IMR-90 (cell line): ENCODE measurements at regions not wholly inside any gene's neighbourhood (a gene's known extent, or its start where the extent isn't known, plus 50 kb on each side); places are given as distances from the start of the nearest gene placed in this dataset.

Experiments
- POLR2A ChIP-seq: IDR thresholded peaks from 2 replicates; pipeline ENCODE4 v1.6.1; 2012; ENCODE audit warnings: mild to moderate bottlenecking, low read depth, low read length
- SMC3 ChIP-seq: fragments of 150-350 bp; IDR thresholded peaks from 2 replicates; pipeline ENCODE4 v1.6.1; 2016; ENCODE audit warnings: low read depth, mild to moderate bottlenecking, antibody characterized with exemption, low read length, moderate library complexity
- TF ChIP-seq, protein P1 (sequence below): conservative IDR thresholded peaks from 2 replicates; pipeline ENCODE4 v1.5.1; 2012; ENCODE audit warnings: mild to moderate bottlenecking, low read depth, low read length, improper control_type of control experiment
- TF ChIP-seq, protein P2 (sequence below): fragments of 150-350 bp; IDR thresholded peaks from 2 replicates; pipeline ENCODE4 v1.6.1; 2016; ENCODE audit warnings: low read depth, mild to moderate bottlenecking, low read length, moderate library complexity, borderline replicate concordance
- TF ChIP-seq, protein P3 (sequence below): fragments of 150-350 bp; IDR thresholded peaks from 2 replicates; pipeline ENCODE4 v1.6.1; 2017; ENCODE audit warnings: mild to moderate bottlenecking, antibody characterized with exemption, low read length, low read depth

DNA sequence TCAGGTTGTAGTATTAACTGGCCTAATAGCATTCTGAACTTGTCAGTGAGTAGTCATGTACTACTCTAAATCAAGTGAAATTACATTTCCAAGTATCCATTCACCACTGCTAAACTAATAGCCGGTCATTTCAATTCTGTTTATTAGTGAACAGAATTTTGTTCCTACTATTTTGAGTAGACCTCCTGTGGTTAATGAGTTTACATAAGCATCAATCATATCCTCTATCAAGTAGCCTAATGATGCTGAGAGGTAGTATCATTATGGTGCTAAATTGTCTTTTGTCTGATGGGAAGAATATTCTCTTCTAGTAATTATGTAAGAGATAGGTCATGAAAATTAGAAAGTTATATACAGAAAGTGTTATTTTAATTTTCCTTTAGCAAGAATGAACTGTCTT lies 602.8 kb downstream of the KCNT2 start:
- TF ChIP-seq SMC3 = no peak
- TF ChIP-seq, protein P1, sequence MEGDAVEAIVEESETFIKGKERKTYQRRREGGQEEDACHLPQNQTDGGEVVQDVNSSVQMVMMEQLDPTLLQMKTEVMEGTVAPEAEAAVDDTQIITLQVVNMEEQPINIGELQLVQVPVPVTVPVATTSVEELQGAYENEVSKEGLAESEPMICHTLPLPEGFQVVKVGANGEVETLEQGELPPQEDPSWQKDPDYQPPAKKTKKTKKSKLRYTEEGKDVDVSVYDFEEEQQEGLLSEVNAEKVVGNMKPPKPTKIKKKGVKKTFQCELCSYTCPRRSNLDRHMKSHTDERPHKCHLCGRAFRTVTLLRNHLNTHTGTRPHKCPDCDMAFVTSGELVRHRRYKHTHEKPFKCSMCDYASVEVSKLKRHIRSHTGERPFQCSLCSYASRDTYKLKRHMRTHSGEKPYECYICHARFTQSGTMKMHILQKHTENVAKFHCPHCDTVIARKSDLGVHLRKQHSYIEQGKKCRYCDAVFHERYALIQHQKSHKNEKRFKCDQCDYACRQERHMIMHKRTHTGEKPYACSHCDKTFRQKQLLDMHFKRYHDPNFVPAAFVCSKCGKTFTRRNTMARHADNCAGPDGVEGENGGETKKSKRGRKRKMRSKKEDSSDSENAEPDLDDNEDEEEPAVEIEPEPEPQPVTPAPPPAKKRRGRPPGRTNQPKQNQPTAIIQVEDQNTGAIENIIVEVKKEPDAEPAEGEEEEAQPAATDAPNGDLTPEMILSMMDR = no peak
- TF ChIP-seq POLR2A = no peak
- TF ChIP-seq, protein P2, sequence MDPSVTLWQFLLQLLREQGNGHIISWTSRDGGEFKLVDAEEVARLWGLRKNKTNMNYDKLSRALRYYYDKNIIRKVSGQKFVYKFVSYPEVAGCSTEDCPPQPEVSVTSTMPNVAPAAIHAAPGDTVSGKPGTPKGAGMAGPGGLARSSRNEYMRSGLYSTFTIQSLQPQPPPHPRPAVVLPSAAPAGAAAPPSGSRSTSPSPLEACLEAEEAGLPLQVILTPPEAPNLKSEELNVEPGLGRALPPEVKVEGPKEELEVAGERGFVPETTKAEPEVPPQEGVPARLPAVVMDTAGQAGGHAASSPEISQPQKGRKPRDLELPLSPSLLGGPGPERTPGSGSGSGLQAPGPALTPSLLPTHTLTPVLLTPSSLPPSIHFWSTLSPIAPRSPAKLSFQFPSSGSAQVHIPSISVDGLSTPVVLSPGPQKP = no peak
- TF ChIP-seq, protein P3, sequence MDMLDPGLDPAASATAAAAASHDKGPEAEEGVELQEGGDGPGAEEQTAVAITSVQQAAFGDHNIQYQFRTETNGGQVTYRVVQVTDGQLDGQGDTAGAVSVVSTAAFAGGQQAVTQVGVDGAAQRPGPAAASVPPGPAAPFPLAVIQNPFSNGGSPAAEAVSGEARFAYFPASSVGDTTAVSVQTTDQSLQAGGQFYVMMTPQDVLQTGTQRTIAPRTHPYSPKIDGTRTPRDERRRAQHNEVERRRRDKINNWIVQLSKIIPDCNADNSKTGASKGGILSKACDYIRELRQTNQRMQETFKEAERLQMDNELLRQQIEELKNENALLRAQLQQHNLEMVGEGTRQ = no peak
